ENCODE measurements at regions not wholly inside any gene's neighbourhood (a gene's known extent, or its start where the extent isn't known, plus 50 kb on each side); places are given as distances from the start of the nearest gene placed in this dataset.

GRCh38 chr15:98386561-98386960, 261.8 kb upstream of the IGF1R start:
- no peak for DNase-seq (ENCODE audit: low spot score)

GRCh38 chr15:98387866-98388265, 260.5 kb upstream of the IGF1R start:
- DNase-seq (ENCODE audit: low spot score), result no peak

- no peak for DNase-seq (ENCODE audit: low spot score)
Observed at GRCh38 chr15:98390946-98391530, 257.3 kb upstream of the IGF1R start.

DNA sequence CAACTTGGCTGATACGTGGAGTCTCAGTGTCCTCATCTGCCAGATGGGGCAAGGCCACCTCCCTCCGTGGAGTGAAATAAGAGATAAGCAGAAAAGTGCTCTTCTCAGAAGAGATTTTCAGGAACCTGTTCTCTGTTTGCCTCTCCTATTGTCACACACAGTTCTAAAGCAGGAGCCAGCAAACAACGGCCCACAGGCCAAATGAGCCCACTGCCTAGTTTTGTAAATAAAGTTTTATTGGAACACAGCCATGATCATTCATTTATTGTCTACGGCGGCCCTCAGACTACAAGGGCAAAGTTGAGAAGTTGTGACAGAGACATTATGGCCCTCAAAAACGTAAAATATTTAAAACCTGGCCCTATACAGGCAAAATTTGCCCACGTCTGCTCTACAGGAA, 256.8 kb upstream of the IGF1R start:
- no peak for DNase-seq (ENCODE audit: low spot score)

DNA sequence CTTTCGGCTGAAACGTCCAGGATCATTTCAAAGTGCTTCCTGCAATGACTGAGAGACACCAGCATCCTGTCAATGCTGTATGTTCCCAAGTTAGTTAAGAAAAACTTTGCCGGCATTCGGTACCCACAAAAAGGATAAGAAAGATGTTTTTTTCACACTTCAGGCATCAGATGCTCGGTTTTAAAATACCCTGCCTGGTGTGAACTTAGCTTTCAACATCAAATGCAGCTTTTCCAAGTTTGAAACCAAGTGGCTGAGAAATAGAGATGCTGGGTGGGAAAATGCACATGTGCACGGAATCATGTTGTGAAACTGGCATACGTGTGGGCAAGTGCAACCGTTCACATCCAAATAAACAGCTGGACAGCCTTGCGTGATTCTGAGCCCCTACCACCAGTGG, 254.9 kb upstream of the IGF1R start:
- DNase-seq (ENCODE audit: low spot score), result no peak

DNA sequence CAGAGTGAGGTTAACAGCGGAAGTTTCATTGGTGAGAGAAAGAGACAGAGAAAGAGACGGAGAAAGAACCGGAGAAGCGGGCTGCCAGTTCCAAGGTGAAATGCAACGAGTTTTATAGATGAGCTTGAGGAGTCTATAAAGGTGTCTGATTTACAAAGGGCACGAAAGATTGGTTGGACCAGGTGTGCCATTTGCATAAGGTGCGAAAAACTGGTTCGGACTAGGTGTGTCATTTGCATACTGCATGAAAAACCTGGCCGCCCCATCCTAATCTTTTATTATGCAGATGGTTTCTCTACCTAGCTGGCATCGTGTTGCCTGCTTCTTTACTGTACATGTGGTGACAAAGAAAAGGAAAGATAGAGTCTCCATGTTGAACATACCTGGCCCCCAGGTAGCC, 253.8 kb upstream of the IGF1R start:
- DNase-seq (ENCODE audit: low spot score), result no peak

DNA sequence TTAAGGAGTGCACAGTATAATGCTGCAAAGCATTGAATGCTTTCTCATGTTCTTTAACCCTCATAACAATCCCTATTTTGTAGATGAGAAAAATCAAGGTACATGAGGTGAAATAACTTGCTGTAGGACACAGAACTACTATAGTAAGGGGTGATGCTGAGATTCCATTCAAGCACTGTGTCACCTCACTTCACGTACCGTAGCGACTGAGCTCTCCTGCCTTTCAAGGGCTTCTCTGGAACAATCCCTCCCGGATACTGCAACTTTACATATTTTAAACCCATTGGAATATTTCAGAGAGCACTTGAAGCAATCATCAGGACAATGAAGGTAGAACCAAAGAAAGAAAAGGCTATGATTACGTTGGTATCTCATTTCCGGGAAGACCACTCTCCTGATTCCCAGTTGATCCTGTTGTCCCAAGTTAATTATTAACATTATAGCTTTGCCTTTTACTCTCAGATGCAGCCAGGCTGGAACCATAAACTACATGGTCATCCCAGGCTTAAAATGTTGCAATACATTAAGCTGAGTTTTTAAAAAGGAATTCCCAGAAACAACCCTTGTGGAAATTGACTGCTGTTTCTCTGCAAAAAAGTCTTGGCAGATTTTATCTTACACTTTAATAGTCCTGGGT, 252.2 kb upstream of the IGF1R start:
- no peak for DNase-seq (ENCODE audit: low spot score)

DNA sequence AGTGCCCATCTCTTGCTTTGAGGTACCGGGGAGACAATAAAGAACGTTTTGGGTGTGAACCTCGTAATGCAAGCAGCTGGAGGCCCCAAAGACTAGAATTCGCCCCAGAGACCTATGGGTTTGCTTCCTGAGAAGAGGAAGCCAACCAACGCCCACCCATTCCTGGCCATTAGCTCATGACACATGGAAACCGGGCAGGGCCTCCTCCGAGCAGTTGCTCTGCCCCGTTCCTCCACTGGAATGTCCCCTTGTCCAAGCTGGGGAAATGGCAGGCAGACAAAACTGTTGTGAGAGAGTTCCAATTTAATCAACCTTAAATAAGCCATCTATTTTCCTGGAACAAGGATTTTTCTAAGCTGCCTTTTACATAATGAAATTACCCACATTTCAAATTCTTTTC, 250.9 kb upstream of the IGF1R start:
- DNase-seq (ENCODE audit: low spot score), result no peak

GRCh38 chr15:98398056-98398455, 250.3 kb upstream of the IGF1R start:
- DNase-seq (ENCODE audit: low spot score), result no peak

DNA sequence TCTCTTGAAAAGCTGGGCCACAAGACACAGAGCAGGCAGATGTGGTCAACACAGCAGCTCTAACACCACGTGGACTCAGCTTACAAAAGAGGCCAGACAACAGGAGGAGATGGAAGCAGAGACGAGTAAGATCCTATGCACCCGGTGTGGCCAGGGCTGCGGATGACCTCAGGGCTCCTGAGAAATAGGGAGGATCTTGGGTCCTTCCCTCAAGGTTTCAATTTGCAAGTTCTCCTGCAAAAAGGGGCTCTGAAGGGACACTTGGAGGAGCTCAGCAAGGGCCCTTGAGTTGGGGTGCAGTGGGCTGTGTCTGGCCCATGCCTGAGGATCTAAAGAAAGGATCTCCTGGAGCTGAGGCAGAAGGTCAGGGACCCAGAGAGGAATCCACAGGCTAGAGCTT, 249.5 kb upstream of the IGF1R start:
- no peak for DNase-seq (ENCODE audit: low spot score)

DNA sequence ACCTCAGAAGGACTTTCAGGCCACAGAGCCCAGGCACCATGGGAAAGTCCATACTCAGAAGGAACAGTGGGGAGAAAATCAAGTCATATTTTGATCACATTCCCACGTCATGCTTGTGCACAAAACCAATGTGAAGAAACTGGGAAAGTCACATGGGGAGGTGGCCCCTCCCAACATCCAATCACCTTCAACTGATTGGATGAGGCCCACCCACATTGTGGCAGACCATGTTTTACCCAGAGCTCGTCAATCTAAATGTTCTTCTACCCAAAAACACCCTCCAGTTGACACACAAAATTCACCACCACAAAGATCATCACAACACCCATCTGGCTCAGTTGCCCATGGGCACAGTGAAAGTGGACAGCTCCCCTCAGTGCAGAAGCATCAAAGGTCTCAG, 248.2 kb upstream of the IGF1R start:
- DNase-seq (ENCODE audit: low spot score), result no peak

GRCh38 chr15:98401029-98401428, 247.3 kb upstream of the IGF1R start:
- no peak for DNase-seq (ENCODE audit: low spot score)

- DNase-seq (ENCODE audit: low spot score), result no peak
Observed at GRCh38 chr15:98402486-98402885, 245.9 kb upstream of the IGF1R start.

GRCh38 chr15:98403169-98403568, 245.2 kb upstream of the IGF1R start:
- DNase-seq (ENCODE audit: low spot score), result no peak

DNA sequence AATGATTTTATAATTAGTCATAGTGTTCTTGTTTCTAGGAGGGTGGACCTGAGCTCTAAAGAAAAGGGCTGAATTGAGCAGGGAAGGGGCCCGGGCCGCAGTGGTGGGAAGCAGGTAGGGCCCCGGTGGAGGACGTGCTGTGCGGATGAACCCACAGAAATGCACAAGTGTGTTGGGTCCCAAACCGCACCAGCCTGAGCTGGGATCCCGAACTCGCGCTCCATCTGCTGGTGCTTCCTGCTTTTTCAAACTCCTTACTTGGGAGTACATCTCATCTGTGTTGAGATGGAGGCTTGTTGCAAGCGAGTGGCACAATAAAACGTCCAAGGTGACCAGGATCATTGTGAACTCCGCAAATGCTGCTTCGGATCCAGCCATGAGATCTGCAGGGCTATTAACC, 244.8 kb upstream of the IGF1R start:
- no peak for DNase-seq (ENCODE audit: low spot score)

DNA sequence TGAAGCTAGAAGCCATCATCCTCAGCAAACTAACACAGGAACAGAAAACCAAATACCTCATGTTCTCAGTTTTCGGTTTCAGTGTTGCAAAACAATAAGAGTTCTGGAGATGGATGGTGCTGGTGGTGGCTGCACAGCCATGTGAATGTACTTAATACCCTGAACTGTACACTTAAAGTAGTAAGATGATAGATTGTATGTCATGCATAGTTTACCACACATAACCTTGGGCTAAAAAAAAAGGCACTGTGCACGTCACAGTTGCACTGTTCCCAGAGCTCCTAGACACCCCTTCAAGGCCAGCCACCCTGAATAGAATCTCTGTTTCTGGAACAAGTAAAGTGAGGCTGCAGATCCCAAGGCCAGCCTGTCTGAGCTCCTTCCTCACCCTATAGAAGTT, 243.3 kb upstream of the IGF1R start:
- no peak for DNase-seq (ENCODE audit: low spot score)

GRCh38 chr15:98408231-98408630, 240.1 kb upstream of the IGF1R start:
- DNase-seq (ENCODE audit: low spot score), result no peak

GRCh38 chr15:98410328-98410727, 238.0 kb upstream of the IGF1R start:
- DNase-seq (ENCODE audit: low spot score), result no peak

- DNase-seq (ENCODE audit: low spot score), result no peak
Observed at GRCh38 chr15:98412852-98413251, 235.5 kb upstream of the IGF1R start.

GRCh38 chr15:98413933-98414546, 234.3 kb upstream of the IGF1R start:
- no peak for DNase-seq (ENCODE audit: low spot score)

GRCh38 chr15:98416222-98416855, 232.0 kb upstream of the IGF1R start:
- no peak for DNase-seq (ENCODE audit: low spot score)

- DNase-seq (ENCODE audit: low spot score), result no peak
Observed at GRCh38 chr15:98417346-98417745, 231.0 kb upstream of the IGF1R start.

DNA sequence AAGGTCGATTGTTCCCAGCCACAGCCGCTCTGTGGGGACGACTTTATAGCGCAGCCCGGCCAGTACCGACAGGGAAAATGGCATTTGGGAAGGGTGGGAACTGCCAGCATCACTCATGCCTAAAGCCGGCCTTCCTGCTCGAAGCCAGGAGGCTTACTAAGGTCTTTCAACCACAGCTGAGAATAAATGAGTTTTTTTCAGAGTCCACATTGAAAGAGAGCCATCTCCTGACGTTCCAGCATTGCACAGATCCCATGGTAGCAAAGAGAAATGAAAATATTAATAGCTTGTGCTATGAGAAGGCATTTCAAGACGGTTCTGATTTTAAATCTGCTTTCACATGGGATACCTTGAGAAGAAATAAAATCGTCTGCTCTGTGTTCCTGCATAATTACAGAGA, 230.2 kb upstream of the IGF1R start:
- no peak for DNase-seq (ENCODE audit: low spot score)
